ENCODE measurements at regions not wholly inside any gene's neighbourhood (a gene's known extent, or its start where the extent isn't known, plus 50 kb on each side); places are given as distances from the start of the nearest gene placed in this dataset.
"Not testable (repeated sequence)": the region's sequence is repeated elsewhere in the genome, so short reads cannot be mapped to it uniquely, and the experiment has no call there.

- not testable (repeated sequence) for TF ChIP-seq CTCF, POLR2A (IDR thresholded peaks at IDR 0.05)
Measured at GRCh38 chrY:7588176-7588575, 676.6 kb upstream of the AMELY start.

All from adrenal gland (tissue), 5 donors.